HG02981 (cell line): ENCODE measurements at regions not wholly inside any gene's neighbourhood (a gene's known extent, or its start where the extent isn't known, plus 50 kb on each side); places are given as distances from the start of the nearest gene placed in this dataset.

ENCODE experiments used
- ATAC-seq: cut with Tn5 transposase; IDR thresholded peaks from one replicate; pipeline ENCODE4 v1.9.1; 2021; ENCODE audit warnings: mild to moderate bottlenecking, moderate library complexity; ENCODE audit not compliant: unreplicated experiment

GRCh38 chr5:88956416-88956815, 73.4 kb upstream of the MEF2C start:
- ATAC-seq, result no peak

DNA sequence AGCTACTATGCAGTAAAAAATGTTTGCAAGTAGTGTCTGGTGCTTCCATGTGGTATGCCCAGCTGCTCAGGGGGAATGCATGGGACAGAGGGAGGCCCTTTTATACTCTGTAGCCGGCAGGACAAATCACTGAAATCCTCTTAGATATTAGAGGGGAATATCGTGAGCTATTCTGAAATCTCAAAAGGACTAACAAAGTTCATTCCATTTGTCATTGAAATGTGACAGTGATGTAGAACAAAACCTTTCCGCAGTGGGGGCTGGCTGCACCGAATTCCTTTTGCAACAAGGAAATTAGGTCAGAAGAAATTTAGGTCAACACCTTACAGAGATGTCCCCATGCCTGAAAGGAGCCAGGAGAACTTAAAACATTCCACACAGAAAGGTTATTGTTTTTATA, 72.4 kb upstream of the MEF2C start:
- ATAC-seq, result no peak

DNA sequence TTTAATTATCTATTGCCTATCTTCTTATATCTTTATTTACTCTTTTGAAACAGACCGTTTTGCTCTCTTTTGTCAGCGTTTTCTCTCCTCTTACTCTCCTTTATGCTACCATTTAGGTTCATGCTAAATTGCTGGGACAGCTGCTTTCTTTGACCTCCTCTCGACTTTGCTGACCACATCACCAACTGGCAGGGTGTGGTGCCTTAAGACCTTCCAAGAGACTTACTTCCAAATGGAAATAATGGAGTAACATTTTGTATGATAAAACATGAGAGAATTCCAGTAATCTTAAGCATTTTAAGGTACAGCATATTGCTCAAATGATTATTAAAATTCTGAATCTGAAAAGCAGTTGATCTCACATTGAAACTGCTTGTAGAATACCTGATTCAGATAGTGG, 71.5 kb upstream of the MEF2C start:
- ATAC-seq, result no peak

GRCh38 chr5:88952996-88953643, 70.1 kb upstream of the MEF2C start:
- ATAC-seq, result no peak

- no peak for ATAC-seq
These were observed 69.4 kb upstream of the MEF2C start for GRCh38 chr5:88952344-88952743.

DNA sequence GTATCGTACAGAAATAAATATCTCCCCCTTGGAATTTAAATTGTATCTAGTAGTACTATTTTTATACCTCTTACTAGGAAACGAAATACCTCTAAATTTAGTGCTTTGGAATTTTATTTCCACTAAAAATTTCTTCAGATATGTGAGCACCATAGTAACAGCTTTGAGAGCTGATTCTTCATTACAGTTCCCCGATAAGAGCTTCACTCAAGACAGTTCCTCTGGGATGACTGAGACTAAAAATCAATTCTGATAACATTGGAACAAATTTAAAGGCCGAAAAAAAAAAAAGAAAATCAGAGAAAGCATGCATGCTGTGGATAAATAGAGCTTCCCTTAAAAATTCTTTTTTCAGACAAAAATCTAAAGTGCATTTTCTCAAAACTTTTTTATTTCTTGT, 68.5 kb upstream of the MEF2C start:
- no peak for ATAC-seq

- no peak for ATAC-seq
These were observed 66.0 kb upstream of the MEF2C start for GRCh38 chr5:88948746-88949600.

DNA sequence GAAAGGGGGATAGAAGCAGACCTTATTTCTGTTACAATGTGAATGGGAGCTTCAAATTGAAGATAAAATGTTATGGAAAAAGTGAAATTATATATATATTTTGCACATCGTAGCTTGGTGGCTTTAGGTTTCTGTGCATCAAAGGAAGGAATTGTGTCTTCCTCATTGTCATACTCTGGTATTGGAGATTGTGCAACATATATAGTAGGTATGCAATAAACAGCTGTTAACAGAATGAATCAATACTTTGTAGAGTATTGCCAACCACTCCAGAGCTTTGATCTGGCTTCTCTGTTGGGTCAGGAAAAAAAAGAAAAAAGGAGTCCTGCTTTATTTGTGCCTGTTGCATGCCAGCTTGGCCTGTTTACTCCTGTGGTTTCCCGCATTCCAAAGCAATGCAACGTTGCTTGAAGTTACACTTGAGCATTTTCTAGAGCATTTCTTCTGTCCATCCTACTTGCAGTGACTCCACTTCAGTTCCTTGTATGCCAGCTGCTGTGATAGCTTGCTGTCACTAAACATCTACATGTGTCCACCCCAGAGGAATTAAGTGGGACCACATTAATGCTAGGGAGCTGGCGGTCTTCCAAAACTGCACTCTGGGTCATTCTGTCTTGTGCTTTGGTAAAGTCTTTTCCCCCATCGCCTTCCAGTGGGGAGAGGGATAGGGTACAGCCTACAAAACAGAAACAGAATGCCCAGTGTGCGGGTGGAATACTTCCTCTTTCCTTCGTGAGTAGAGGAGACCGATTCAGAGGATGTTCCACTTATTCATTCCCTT, 62.0 kb upstream of the MEF2C start:
- ATAC-seq, result no peak

GRCh38 chr5:88941581-88941980, 58.6 kb upstream of the MEF2C start:
- ATAC-seq, result no peak

- ATAC-seq, result peak; percentile 76
These were observed 57.7 kb upstream of the MEF2C start for GRCh38 chr5:88940713-88941112.

GRCh38 chr5:88939300-88939699, 56.3 kb upstream of the MEF2C start:
- no peak for ATAC-seq

GRCh38 chr5:88938488-88938887, 55.5 kb upstream of the MEF2C start:
- ATAC-seq, result no peak

- ATAC-seq, result no peak
These were observed 54.4 kb upstream of the MEF2C start for GRCh38 chr5:88937406-88937805.

GRCh38 chr5:88934439-88934838, 51.5 kb upstream of the MEF2C start:
- ATAC-seq, result no peak
